ENCODE measurements at regions not wholly inside any gene's neighbourhood (a gene's known extent, or its start where the extent isn't known, plus 50 kb on each side); places are given as distances from the start of the nearest gene placed in this dataset.
A peak's percentile ranks its signal among the peaks of the same experiment; 100 is the strongest.

GRCh38 chr16:76669288-76669687 lies 392.1 kb downstream of the CNTNAP4 start:
- H3K36me3 Mint-ChIP-seq (ENCODE audit: low read depth), result no peaks in the 10 kb centered on the region
- H3K27ac Mint-ChIP-seq, result no peak overlapping the region
- H3K9me3 Mint-ChIP-seq, result no peaks in the 10 kb centered on the region
- no peak for TF ChIP-seq CTCF (conservative IDR thresholded peaks at IDR 0.05)
- Histone ChIP-seq H3K4me1 (ENCODE audit: control insufficient read depth, insufficient read depth, low read length) (no peaks in the 10 kb centered on the region), H3K27me3 (ENCODE audit: control insufficient read depth, insufficient read depth, low read length, poor library complexity, severe bottlenecking) (no peaks in the 10 kb centered on the region), H3K36me3 (ENCODE audit: control insufficient read depth, insufficient read depth, low read length) (no peaks in the 10 kb centered on the region), H3K9me3 (ENCODE audit: control insufficient read depth, low read length) (no peaks in the 10 kb centered on the region), H3K9ac (ENCODE audit: extremely low read depth, low read length, poor library complexity, severe bottlenecking) (no peak overlapping the region), H3K4me3 (ENCODE audit: low read length) (no peak overlapping the region), H3K27ac (ENCODE audit: low read depth, low read length) (no peak overlapping the region)
- H3K4me3 Mint-ChIP-seq, result no peak overlapping the region
- WGBS, 2 experiments (ENCODE audit: insufficient coverage in 1 of 2, insufficient read length in 1 of 2), result 90 to 93% methylated on average over 2 to 3 of the region's 3 CpGs
- DNase-seq, result no peak
- H3K27me3 Mint-ChIP-seq (ENCODE audit: insufficient read depth), result no peaks in the 10 kb centered on the region
- no peaks in the 10 kb centered on the region for H3K4me1 Mint-ChIP-seq

GRCh38 chr16:76670125-76670857 lies 393.1 kb downstream of the CNTNAP4 start:
- 89 to 96% methylated on average over 2 to 5 of the region's 5 CpGs for WGBS, 2 experiments (ENCODE audit: insufficient coverage in 1 of 2, insufficient read length in 1 of 2)
- H3K27me3 Mint-ChIP-seq (ENCODE audit: insufficient read depth), result no peaks in the 10 kb centered on the region
- TF ChIP-seq CTCF (conservative IDR thresholded peaks at IDR 0.05), result no peak

DNA sequence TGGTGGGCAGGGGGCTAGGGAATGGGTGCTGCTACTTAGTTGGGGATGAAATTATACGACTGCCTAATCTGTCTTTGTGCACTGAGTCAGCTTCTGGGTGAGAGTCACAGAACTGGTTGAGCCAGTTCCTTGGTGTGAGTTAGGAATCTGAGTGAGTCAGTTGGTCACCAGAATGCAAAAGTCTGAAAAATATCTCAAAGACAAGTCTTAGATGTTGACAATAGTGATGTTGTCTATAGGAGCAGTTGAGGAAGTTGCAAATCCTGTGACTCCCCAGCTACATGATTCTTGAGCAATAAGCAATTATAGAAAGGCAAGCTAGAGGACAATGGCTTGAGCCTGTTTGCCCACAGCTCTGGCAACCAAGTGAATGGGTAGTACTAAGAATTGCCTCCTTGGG lies 399.2 kb downstream of the CNTNAP4 start:
- Mint-ChIP-seq H3K9me3 (peaks cover 8% of the 10 kb centered on the region), H3K27ac (no peak overlapping the region), H3K27me3 (ENCODE audit: insufficient read depth) (no peaks in the 10 kb centered on the region), H3K4me3 (no peak overlapping the region), H3K36me3 (ENCODE audit: low read depth) (no peaks in the 10 kb centered on the region), H3K4me1 (no peaks in the 10 kb centered on the region)
- H3K36me3 ChIP-seq (ENCODE audit: control insufficient read depth, insufficient read depth, low read length), result no peaks in the 10 kb centered on the region
- H3K27ac ChIP-seq (ENCODE audit: low read depth, low read length), result no peak overlapping the region
- no peak overlapping the region for H3K9ac ChIP-seq (ENCODE audit: extremely low read depth, low read length, poor library complexity, severe bottlenecking)
- H3K4me1 ChIP-seq (ENCODE audit: control insufficient read depth, insufficient read depth, low read length), result no peaks in the 10 kb centered on the region
- H3K4me3 ChIP-seq (ENCODE audit: low read length), result no peak overlapping the region
- 83 to 100% methylated on average over 1 of the region's 1 CpG for WGBS, 2 experiments (ENCODE audit: insufficient coverage in 1 of 2, insufficient read length in 1 of 2)
- H3K27me3 ChIP-seq (ENCODE audit: control insufficient read depth, insufficient read depth, low read length, poor library complexity, severe bottlenecking), result no peaks in the 10 kb centered on the region
- TF ChIP-seq CTCF (conservative IDR thresholded peaks at IDR 0.05), result no peak
- peak; percentile 45 for DNase-seq
- H3K9me3 ChIP-seq (ENCODE audit: control insufficient read depth, low read length), result no peaks in the 10 kb centered on the region

More at GRCh38 chr16:76670125-76670857, 393.1 kb downstream of the CNTNAP4 start:
- no peaks in the 10 kb centered on the region for H3K27me3 ChIP-seq (ENCODE audit: control insufficient read depth, insufficient read depth, low read length, poor library complexity, severe bottlenecking)
- H3K27ac Mint-ChIP-seq, result no peak overlapping the region
- H3K9me3 ChIP-seq (ENCODE audit: control insufficient read depth, low read length), result no peaks in the 10 kb centered on the region
- H3K4me3 ChIP-seq (ENCODE audit: low read length), result no peak overlapping the region
- H3K27ac ChIP-seq (ENCODE audit: low read depth, low read length), result no peak overlapping the region
- no peaks in the 10 kb centered on the region for H3K9me3 Mint-ChIP-seq
- no peaks in the 10 kb centered on the region for H3K4me1 Mint-ChIP-seq
- no peak overlapping the region for H3K4me3 Mint-ChIP-seq
- no peaks in the 10 kb centered on the region for H3K4me1 ChIP-seq (ENCODE audit: control insufficient read depth, insufficient read depth, low read length)
- H3K9ac ChIP-seq (ENCODE audit: extremely low read depth, low read length, poor library complexity, severe bottlenecking), result no peak overlapping the region
- no peak for DNase-seq
- no peaks in the 10 kb centered on the region for H3K36me3 Mint-ChIP-seq (ENCODE audit: low read depth)
- no peaks in the 10 kb centered on the region for H3K36me3 ChIP-seq (ENCODE audit: control insufficient read depth, insufficient read depth, low read length)
